Activated T-cell treated with anti-CD3 and anti-CD28 coated beads, Interleukin-2, amount 50 U/mL, for 4 hours (primary cell): ENCODE measurements at regions not wholly inside any gene's neighbourhood (a gene's known extent, or its start where the extent isn't known, plus 50 kb on each side); places are given as distances from the start of the nearest gene placed in this dataset.
"Not testable (repeated sequence)": the region's sequence is repeated elsewhere in the genome, so short reads cannot be mapped to it uniquely, and the experiment has no call there.

Source experiments
- ATAC-seq, 2 donors: fragments of 200-7000 bp; cut with Tn5 transposase; one replicate each; pipeline ENCODE4 v1.10.0; 2021
- DNase-seq: peaks from one replicate; pipeline ENCODE4 v3.0.0-alpha.2; 2020
- H3K27me3 Mint-ChIP-seq: one replicate; pipeline ENCODE4 v1.8.0; 2021; ENCODE audit warnings: low read depth, mixed read lengths
- H3K36me3 Mint-ChIP-seq: one replicate; pipeline ENCODE4 v1.8.0; 2022; ENCODE audit warnings: mixed read lengths; ENCODE audit not compliant: insufficient read depth
- H3K4me1 Mint-ChIP-seq: one replicate; pipeline ENCODE4 v1.8.0; 2021; ENCODE audit warnings: low read depth, mixed read lengths
- H3K4me3 Mint-ChIP-seq: one replicate; pipeline ENCODE4 v1.8.0; 2021; ENCODE audit warnings: mild to moderate bottlenecking, moderate library complexity, mixed read lengths
- H3K9me3 Mint-ChIP-seq: one replicate; pipeline ENCODE4 v1.8.0; 2021; ENCODE audit warnings: mixed read lengths

- no peak for DNase-seq
- peaks cover 23% of the 10 kb centered on the region for H3K27me3 Mint-ChIP-seq
- no peak for ATAC-seq
- H3K4me1 Mint-ChIP-seq = no peaks in the 10 kb centered on the region
- H3K36me3 Mint-ChIP-seq = no peaks in the 10 kb centered on the region
- no peaks in the 10 kb centered on the region for H3K9me3 Mint-ChIP-seq
- H3K4me3 Mint-ChIP-seq = no peak overlapping the region
Measured at GRCh38 chr1:103469801-103470200, 55.7 kb upstream of the RNPC3 start.

GRCh38 chr1:103467100-103467499 lies 58.4 kb upstream of the RNPC3 start:
- H3K9me3 Mint-ChIP-seq = no peaks in the 10 kb centered on the region
- no peaks in the 10 kb centered on the region for H3K36me3 Mint-ChIP-seq
- no peak overlapping the region for H3K4me3 Mint-ChIP-seq
- ATAC-seq (no peak), DNase-seq (no peak)
- H3K27me3 Mint-ChIP-seq = peaks cover 23% of the 10 kb centered on the region
- no peaks in the 10 kb centered on the region for H3K4me1 Mint-ChIP-seq

- Mint-ChIP-seq H3K27me3 (peaks cover 2% of the 10 kb centered on the region), H3K4me3 (no peak overlapping the region), H3K36me3 (no peaks in the 10 kb centered on the region), H3K4me1 (no peaks in the 10 kb centered on the region), H3K9me3 (no peaks in the 10 kb centered on the region)
- DNase-seq = no peak
- ATAC-seq = no peak
Measured at GRCh38 chr1:103461161-103462105, 64.1 kb upstream of the RNPC3 start.

- DNase-seq (no peak), ATAC-seq (no peak)
- Mint-ChIP-seq H3K27me3 (peaks cover 2% of the 10 kb centered on the region), H3K4me3 (no peak overlapping the region), H3K36me3 (no peaks in the 10 kb centered on the region), H3K9me3 (no peaks in the 10 kb centered on the region), H3K4me1 (no peaks in the 10 kb centered on the region)
Measured at GRCh38 chr1:103460511-103460910, 65.0 kb upstream of the RNPC3 start.

GRCh38 chr1:103459346-103459745 lies 66.2 kb upstream of the RNPC3 start:
- Mint-ChIP-seq H3K4me1 (no peaks in the 10 kb centered on the region), H3K27me3 (no peaks in the 10 kb centered on the region), H3K36me3 (no peaks in the 10 kb centered on the region), H3K4me3 (no peak overlapping the region), H3K9me3 (no peaks in the 10 kb centered on the region)
- ATAC-seq = no peak
- DNase-seq = no peak

- Mint-ChIP-seq H3K4me1 (no peaks in the 10 kb centered on the region), H3K4me3 (no peak overlapping the region)
Measured at GRCh38 chr1:103457886-103458455, 67.5 kb upstream of the RNPC3 start.

GRCh38 chr1:103448560-103448959 lies 76.9 kb upstream of the RNPC3 start:
- Mint-ChIP-seq H3K9me3 (no peaks in the 10 kb centered on the region), H3K36me3 (no peaks in the 10 kb centered on the region), H3K27me3 (no peaks in the 10 kb centered on the region), H3K4me3 (no peak overlapping the region), H3K4me1 (no peaks in the 10 kb centered on the region)
- DNase-seq (no peak), ATAC-seq (no peak)

More at GRCh38 chr1:103457886-103458455, 67.5 kb upstream of the RNPC3 start:
- ATAC-seq (no peak), DNase-seq (no peak)
- Mint-ChIP-seq H3K36me3 (no peaks in the 10 kb centered on the region), H3K9me3 (no peaks in the 10 kb centered on the region), H3K27me3 (no peaks in the 10 kb centered on the region)

GRCh38 chr1:103447471-103447870 lies 78.0 kb upstream of the RNPC3 start:
- Mint-ChIP-seq H3K4me1 (no peaks in the 10 kb centered on the region), H3K4me3 (no peak overlapping the region), H3K9me3 (no peaks in the 10 kb centered on the region), H3K36me3 (no peaks in the 10 kb centered on the region), H3K27me3 (no peaks in the 10 kb centered on the region)
- DNase-seq (no peak), ATAC-seq (no peak)

- no peaks in the 10 kb centered on the region for H3K9me3 Mint-ChIP-seq
- no peaks in the 10 kb centered on the region for H3K27me3 Mint-ChIP-seq
- DNase-seq (no peak), ATAC-seq (no peak)
- H3K4me1 Mint-ChIP-seq = no peaks in the 10 kb centered on the region
- no peaks in the 10 kb centered on the region for H3K36me3 Mint-ChIP-seq
- no peak overlapping the region for H3K4me3 Mint-ChIP-seq
Measured at GRCh38 chr1:103441342-103441741, 84.2 kb upstream of the RNPC3 start.

GRCh38 chr1:103436568-103437100 lies 88.9 kb upstream of the RNPC3 start:
- H3K4me3 Mint-ChIP-seq, H3K9me3 Mint-ChIP-seq, H3K36me3 Mint-ChIP-seq, H3K27me3 Mint-ChIP-seq, H3K4me1 Mint-ChIP-seq, DNase-seq, ATAC-seq: not testable (repeated sequence)

GRCh38 chr1:103435443-103435842 lies 90.1 kb upstream of the RNPC3 start:
- no peaks in the 10 kb centered on the region for H3K4me1 Mint-ChIP-seq
- H3K9me3 Mint-ChIP-seq = no peaks in the 10 kb centered on the region
- ATAC-seq (no peak), DNase-seq (no peak)
- no peak overlapping the region for H3K4me3 Mint-ChIP-seq
- no peaks in the 10 kb centered on the region for H3K27me3 Mint-ChIP-seq
- H3K36me3 Mint-ChIP-seq = no peaks in the 10 kb centered on the region

GRCh38 chr1:103424650-103425049 lies 100.8 kb upstream of the RNPC3 start:
- no peak for ATAC-seq
- DNase-seq = no peak
- no peaks in the 10 kb centered on the region for H3K9me3 Mint-ChIP-seq
- no peaks in the 10 kb centered on the region for H3K4me1 Mint-ChIP-seq
- H3K4me3 Mint-ChIP-seq = no peak overlapping the region
- no peaks in the 10 kb centered on the region for H3K36me3 Mint-ChIP-seq
- H3K27me3 Mint-ChIP-seq = no peaks in the 10 kb centered on the region

GRCh38 chr1:103416681-103417286 lies 108.7 kb upstream of the RNPC3 start:
- Mint-ChIP-seq H3K4me3 (no peak overlapping the region), H3K27me3 (no peaks in the 10 kb centered on the region), H3K9me3 (no peaks in the 10 kb centered on the region), H3K36me3 (no peaks in the 10 kb centered on the region), H3K4me1 (no peaks in the 10 kb centered on the region)
- DNase-seq (no peak), ATAC-seq (no peak)

GRCh38 chr1:103387898-103388297 lies 137.6 kb upstream of the RNPC3 start:
- H3K27me3 Mint-ChIP-seq = no peaks in the 10 kb centered on the region
- no peaks in the 10 kb centered on the region for H3K36me3 Mint-ChIP-seq
- H3K9me3 Mint-ChIP-seq = peaks cover 8% of the 10 kb centered on the region
- H3K4me1 Mint-ChIP-seq = no peaks in the 10 kb centered on the region
- DNase-seq (no peak), ATAC-seq (no peak)
- no peak overlapping the region for H3K4me3 Mint-ChIP-seq
